Activated CD4-positive, alpha-beta T cell treated with anti-CD3 and anti-CD28 coated beads, Interleukin-10, Interleukin-2, amounts not matched to agents 100 ng/mL and 50 ng/mL, durations not matched to agents 16 hours and 8 hours (primary cell): ENCODE measurements at regions not wholly inside any gene's neighbourhood (a gene's known extent, or its start where the extent isn't known, plus 50 kb on each side); places are given as distances from the start of the nearest gene placed in this dataset.
"Not testable (repeated sequence)": the region's sequence is repeated elsewhere in the genome, so short reads cannot be mapped to it uniquely, and the experiment has no call there.

Experiments used
- DNase-seq: peaks from one replicate; pipeline ENCODE4 v3.0.0-alpha.2; 2020

DNA sequence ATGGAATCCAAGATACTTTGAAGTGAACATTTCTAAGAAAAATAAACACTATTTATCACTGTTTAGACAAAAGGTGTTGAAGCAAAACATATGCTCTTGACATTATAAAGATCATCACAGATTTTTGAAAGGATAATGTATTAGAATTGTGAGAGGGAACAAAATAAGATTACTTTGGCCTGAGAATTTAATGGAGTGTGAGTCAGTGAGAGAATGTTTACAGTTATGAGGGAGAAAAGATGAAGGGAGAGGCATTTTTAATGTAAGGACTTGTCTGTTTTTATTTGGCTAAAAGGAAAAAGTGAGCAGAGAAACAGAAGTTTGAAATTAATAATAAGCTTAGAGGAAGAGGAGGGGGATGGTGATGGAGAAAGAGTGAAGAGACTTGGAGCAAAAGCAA, 1010.1 kb downstream of the EFNA5 start:
- no peak for DNase-seq

DNA sequence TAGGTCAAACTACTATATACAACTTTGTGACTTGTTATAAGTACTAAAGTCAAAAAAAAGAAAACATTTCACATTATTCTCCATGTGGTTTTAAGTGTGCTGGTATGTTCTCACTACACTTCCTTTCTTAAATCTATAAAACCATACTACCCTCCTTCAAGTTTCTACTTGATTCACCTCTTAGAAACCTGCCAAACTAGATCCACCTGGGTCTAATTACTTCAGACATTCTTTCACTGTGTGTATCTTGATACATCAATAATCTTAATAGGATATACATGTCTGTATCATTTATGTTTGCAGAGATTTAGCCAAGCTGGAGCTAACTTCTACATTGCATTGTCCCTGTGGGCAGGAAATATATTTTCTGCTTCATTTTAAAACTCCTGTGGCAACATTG, 1012.6 kb downstream of the EFNA5 start:
- DNase-seq: no peak

DNA sequence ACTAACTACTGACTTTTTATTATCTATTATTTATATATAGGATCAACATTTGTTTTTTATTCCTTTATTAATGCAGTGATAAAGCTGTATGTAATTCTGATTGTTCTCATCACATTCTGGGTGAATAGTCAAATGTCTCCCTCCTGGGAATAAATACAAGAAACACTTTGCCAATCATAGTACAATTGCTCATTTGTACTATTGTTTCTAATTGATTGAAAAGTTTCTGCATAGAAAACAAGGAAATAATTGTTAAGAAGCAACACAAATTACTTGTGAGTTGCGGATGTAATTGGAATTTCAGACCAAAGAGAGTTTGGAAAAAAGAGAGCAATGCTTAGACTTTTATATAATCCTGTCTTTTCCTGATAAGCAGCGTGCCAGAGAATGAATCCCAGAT, 1013.9 kb downstream of the EFNA5 start:
- no peak for DNase-seq

- DNase-seq: no peak
Measured at GRCh38 chr5:106649031-106649430, 1021.7 kb downstream of the EFNA5 start.

DNA sequence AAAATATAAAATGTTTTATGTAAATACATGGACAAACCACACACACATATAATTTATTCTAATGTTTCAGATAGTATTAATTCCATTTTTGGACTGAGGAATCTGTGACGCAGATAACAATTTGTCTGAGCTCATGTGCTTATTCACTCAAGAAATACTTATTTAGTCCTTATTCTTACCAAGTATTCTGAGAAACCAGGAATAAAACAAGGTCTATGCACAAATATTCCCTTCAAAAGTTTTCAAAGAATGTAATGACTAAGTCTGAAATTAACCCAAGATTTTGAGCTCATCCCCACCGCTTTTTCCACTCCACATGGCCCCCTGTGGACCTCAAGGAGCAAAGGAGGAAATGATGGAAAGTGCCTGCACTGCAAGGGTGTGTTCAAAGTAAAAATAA, 1022.3 kb downstream of the EFNA5 start:
- no peak for DNase-seq

GRCh38 chr5:106646106-106646505, 1024.6 kb downstream of the EFNA5 start:
- no peak for DNase-seq

- no peak for DNase-seq
Measured at GRCh38 chr5:106640511-106640910, 1030.2 kb downstream of the EFNA5 start.

DNA sequence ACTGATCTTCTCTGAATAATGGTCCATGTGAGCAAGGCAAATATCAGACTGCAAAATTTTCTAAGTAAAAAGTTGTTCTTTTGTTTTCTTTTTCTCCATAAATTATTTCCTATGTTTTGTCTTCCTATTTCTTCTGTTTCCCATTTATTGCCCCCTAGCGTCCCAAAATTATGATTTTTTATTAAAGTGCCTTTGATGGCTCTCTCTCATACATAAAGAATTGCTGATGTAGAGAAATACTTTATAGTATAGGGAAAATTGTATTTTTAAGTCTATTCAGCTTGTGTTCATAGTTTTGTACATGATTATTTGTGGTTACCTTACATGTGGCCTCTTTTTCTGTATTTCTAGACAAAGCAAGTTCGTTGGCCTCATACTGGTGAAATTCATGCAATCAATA, 1031.2 kb downstream of the EFNA5 start:
- DNase-seq: no peak

GRCh38 chr5:106637275-106637674, 1033.5 kb downstream of the EFNA5 start:
- no peak for DNase-seq

DNA sequence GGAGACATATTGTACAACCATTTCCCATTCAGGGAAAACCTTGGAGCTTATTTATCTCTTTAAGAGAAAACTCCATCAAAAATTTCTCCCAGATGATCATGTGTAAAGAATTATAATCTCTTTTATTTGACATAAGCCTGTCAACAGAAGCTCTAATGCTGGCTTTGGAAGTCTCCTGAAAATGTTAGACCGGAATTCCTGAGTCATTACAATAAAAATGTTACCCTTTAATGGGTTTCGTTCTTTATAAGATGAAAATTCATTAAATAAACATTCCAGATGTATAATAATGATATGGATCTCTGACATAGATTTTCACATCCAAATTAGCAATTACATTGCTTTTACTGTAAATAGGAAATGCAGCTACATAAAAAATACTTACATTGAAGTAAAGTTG, 1036.4 kb downstream of the EFNA5 start:
- DNase-seq: no peak

- DNase-seq: no peak
Measured at GRCh38 chr5:106633825-106634224, 1036.9 kb downstream of the EFNA5 start.

- not testable (repeated sequence) for DNase-seq
Measured at GRCh38 chr5:106628456-106628855, 1042.3 kb downstream of the EFNA5 start.

DNA sequence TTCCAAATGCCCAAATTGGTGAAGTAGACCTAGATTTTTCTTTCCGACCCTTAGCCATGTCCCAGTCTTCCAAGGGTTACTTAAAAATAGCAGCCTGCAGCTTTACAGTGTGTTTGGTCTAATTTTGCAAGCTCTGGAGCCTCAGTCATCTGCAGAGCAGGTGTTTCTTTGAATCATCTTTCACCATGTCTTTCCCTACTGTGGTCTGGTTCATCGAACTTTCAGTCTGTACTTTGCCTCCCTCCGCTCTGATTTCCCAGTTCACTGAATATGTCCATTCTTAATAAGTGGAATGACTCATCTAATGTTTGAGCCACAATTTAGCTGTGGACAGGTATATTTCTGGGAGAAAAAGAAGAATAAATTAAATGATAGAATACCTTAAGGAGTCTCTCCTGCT, 1060.7 kb downstream of the EFNA5 start:
- DNase-seq: no peak

DNA sequence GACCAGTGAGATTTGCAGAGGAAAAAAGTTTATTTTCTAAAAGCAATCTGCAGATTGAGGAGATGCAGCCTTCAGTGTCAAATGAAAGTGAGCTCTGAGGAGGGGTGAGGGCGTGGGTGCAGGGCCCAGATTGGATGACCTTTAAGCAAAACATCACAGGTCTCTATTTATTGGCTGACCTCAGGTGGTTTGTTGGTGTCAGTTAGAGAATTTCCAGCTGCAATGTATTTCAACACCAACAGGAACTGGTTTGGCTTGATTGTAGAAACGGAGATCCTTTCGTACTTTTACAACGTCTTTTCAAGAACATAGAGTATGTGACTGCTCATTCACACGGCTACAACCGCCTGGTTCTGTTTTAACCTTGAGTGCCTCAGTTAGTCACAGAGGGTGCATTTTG, 1069.1 kb downstream of the EFNA5 start:
- DNase-seq: no peak

GRCh38 chr5:106600803-106601202, 1069.9 kb downstream of the EFNA5 start:
- DNase-seq: no peak

GRCh38 chr5:106595864-106596263, 1074.9 kb downstream of the EFNA5 start:
- DNase-seq: no peak

DNA sequence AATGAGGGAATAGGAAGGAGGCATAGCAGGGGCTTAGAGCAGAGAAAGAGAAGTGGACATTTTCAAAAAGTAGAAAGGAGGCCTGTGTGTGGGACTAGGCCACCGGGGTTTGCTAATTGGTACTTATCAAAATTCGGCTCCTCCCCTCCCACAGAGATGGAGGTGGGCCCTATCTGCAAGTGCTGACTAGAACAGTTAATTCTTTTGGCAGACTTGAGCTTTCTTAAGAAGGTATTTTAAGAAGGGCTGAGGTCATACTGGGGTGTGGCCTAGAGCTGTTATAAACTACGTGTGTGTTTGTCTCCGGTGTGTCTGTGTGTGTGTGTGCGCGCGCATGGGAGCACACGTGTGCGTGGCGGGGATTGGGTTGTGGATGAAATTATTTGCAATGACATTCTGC, 1086.5 kb downstream of the EFNA5 start:
- DNase-seq: no peak

DNA sequence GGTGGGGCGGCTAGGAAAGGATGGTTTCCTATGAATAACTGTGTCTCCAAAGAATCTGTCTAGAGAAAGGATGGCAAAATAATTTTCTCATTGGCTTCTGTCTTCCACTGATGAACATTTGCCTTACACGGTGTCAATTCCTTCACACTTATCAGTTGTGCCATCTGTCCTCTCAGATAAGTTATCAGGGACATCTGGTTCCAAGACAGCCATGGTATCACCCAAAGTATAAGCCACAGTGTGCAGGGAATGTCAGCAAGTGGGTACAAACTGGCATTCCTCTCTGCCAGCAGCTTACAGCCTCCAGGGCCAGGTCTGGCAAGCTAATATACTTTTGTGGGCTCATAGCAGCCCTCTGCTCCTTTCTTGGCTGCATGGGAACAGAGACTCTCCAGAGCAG, 1092.0 kb downstream of the EFNA5 start:
- no peak for DNase-seq

GRCh38 chr5:106574820-106575219, 1095.9 kb downstream of the EFNA5 start:
- DNase-seq: no peak

GRCh38 chr5:106566031-106566430, 1104.7 kb downstream of the EFNA5 start:
- DNase-seq: no peak

- DNase-seq: no peak
Measured at GRCh38 chr5:106545325-106545724, 1125.4 kb downstream of the EFNA5 start.

DNA sequence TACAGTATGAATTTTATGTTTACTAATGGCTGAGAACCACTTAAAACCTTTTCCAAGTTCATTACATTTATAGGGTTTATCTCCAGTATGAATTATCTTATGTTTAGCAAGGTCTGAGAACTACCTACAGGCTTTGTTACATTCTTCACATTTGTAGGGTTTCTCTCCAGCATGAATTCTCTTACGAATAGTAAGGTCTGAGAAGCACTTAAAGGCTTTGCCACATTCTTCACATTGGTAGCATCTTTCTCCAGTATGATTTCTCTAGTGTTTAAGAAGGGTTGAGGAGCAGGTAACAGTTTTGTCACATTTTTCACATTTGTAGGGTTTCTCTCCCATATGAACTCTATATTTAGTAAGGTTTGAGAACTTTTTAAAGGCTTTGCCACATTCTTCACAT, 1127.4 kb downstream of the EFNA5 start:
- no peak for DNase-seq

GRCh38 chr5:106530150-106530549, 1140.6 kb downstream of the EFNA5 start:
- DNase-seq: no peak

DNA sequence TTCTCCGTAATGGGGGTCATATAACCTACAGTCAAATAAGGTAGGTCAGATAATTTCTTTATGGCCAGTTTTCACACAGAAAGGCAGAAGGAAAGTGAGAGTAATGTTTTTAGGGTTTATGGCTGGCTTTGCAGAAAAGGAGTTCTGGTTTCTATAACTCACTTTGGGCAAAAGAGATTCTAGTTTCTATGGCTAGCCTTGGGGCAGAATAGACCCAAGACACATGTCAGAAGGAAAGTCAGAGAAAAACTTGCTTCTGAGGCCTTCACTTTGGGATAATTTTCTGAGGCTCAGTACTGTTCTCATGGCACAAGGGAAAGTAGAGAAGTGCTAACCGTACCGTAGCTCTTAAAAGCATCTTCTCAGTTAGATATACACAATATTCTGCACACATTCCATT, 1145.3 kb downstream of the EFNA5 start:
- no peak for DNase-seq

- DNase-seq: no peak
Measured at GRCh38 chr5:106523852-106524251, 1146.9 kb downstream of the EFNA5 start.

DNA sequence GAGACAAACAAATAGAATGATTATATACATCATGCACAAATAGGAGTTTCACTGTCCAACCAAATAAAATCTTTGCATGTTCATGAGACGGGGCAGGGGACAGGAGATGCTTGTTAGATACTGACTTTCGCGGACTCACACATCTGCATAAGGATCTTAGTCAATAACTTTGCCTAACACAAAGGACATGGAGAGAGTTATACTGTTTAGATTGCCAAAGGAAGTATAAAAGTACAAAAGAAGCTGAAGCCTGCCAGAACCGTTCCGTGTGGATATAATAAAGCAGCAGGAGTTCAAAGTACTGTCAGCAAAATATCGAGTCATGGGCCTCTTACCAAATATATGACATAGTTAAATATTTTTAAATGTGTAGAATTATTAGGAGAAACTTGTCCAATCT, 1148.4 kb downstream of the EFNA5 start:
- DNase-seq: no peak
